ENCODE measurements at regions not wholly inside any gene's neighbourhood (a gene's known extent, or its start where the extent isn't known, plus 50 kb on each side); places are given as distances from the start of the nearest gene placed in this dataset.

DNA sequence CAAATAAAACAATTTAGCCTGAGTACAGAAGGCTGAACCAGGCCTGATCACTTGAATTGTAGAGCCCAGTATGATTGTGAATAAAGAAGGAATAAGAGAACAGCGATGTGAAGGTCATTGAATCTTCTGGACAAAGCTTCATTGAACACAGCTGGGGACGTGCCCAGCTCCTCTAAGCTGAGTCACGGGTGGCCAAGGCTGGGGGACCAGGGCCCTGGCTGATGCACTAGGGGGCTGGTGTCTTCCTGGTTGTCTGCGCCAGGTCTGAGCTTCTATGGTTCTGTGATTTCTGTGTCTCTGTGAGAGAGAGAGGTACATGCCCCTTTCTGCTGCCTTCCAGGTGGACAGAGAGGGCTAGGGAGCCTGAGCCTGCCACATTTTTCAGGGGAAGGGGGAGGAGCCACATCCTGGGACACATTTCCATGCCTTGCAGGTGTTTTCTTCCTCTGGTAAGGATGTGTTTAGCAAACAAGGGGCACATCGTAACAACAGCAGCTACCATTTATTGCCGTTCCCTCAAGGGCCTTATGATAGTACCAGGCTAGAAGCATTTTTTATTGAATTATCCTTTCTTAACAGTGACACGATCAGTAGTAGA is 135.7 kb downstream of the C11orf91 start:
- peaks cover 94% of the 10 kb centered on the region for H3K36me3 ChIP-seq (ENCODE audit: insufficient read depth, low read length)
- no peak overlapping the region for H3K4me2 ChIP-seq (ENCODE audit: low read length)
- H3K27ac ChIP-seq (ENCODE audit: low read depth, low read length, poor library complexity, severe bottlenecking), result no peak overlapping the region
- H3K4me1 ChIP-seq (ENCODE audit: insufficient read depth, low read length, poor library complexity, severe bottlenecking), result no peaks in the 10 kb centered on the region
- H3K79me2 ChIP-seq (ENCODE audit: insufficient read depth, low read depth, low read length), result no peaks in the 10 kb centered on the region
- no peak for DNase-seq (ENCODE audit: low spot score)
- intact Hi-C loops (cut with micrococcal nuclease; ENCODE audit: unreplicated experiment), result no loop called here
- H3K9me2 ChIP-seq (ENCODE audit: insufficient read depth, low read length), result no peaks in the 10 kb centered on the region
- no peak overlapping the region for H3K4me3 ChIP-seq (ENCODE audit: low read depth, low read length, poor library complexity, severe bottlenecking)
- no TSS peak for BruUV-seq (replicated peaks)
- CTCF ChIA-PET (ENCODE audit: unreplicated experiment), result no interaction called here
- H2AFZ ChIP-seq (ENCODE audit: low read length), result no peak overlapping the region
- no peaks in the 10 kb centered on the region for H4K20me1 ChIP-seq (ENCODE audit: insufficient read depth, low read length)
- TF ChIP-seq CTCF (conservative IDR thresholded peaks at IDR 0.05; ENCODE audit: low read length) (no peak), EZH2phosphoT487 (IDR thresholded peaks at IDR 0.05; ENCODE audit: borderline replicate concordance, low read depth, low read length) (no peak)
- POLR2A ChIA-PET, result interaction anchor here (0.5 to 1.0 kb wide), 2 partner anchors 169 to 275 kb away, joined by 3 read pairs; no protein-coding TSS in a partner anchor
- H3K9me3 ChIP-seq (ENCODE audit: low read length), result no peaks in the 10 kb centered on the region

DNA sequence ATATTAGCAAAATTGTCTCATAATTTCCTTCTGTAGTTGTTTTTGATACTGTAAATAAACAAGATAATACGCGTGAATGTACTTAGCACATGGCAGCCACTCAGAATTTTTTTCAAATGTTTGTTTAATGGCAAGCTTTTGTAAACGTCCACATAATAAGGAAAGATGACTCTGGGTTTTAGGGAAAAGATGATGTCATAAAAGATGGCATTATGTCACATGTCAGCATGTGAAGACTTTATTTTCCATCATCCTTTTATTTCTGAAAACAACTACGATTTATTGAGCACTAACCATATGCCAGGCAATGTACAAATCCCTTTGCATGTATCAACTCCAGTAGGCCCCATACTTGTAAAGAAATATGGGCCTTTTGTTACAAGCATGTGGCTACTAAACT is 139.9 kb downstream of the C11orf91 start:
- no peak overlapping the region for H3K4me3 ChIP-seq (ENCODE audit: low read depth, low read length, poor library complexity, severe bottlenecking)
- ChIA-PET POLR2A (no interaction called here), CTCF (ENCODE audit: unreplicated experiment) (no interaction called here)
- no peaks in the 10 kb centered on the region for H3K79me2 ChIP-seq (ENCODE audit: insufficient read depth, low read depth, low read length)
- H3K27ac ChIP-seq (ENCODE audit: low read depth, low read length, poor library complexity, severe bottlenecking), result no peak overlapping the region
- DNase-seq (ENCODE audit: low spot score), result no peak
- no TSS peak for BruUV-seq (replicated peaks)
- H3K36me3 ChIP-seq (ENCODE audit: insufficient read depth, low read length), result peaks cover 76% of the 10 kb centered on the region
- no peak overlapping the region for H2AFZ ChIP-seq (ENCODE audit: low read length)
- TF ChIP-seq CTCF (conservative IDR thresholded peaks at IDR 0.05; ENCODE audit: low read length) (no peak), EZH2phosphoT487 (IDR thresholded peaks at IDR 0.05; ENCODE audit: borderline replicate concordance, low read depth, low read length) (no peak)
- no peaks in the 10 kb centered on the region for H4K20me1 ChIP-seq (ENCODE audit: insufficient read depth, low read length)
- H3K4me1 ChIP-seq (ENCODE audit: insufficient read depth, low read length, poor library complexity, severe bottlenecking), result no peaks in the 10 kb centered on the region
- H3K9me3 ChIP-seq (ENCODE audit: low read length), result no peaks in the 10 kb centered on the region
- intact Hi-C loops (cut with micrococcal nuclease; ENCODE audit: unreplicated experiment), result no loop called here
- no peak overlapping the region for H3K4me2 ChIP-seq (ENCODE audit: low read length)
- no peaks in the 10 kb centered on the region for H3K9me2 ChIP-seq (ENCODE audit: insufficient read depth, low read length)

- Histone ChIP-seq H2AFZ (ENCODE audit: low read length) (no peak overlapping the region), H3K4me3 (ENCODE audit: low read depth, low read length, poor library complexity, severe bottlenecking) (no peak overlapping the region), H3K9me3 (ENCODE audit: low read length) (no peaks in the 10 kb centered on the region), H3K27ac (ENCODE audit: low read depth, low read length, poor library complexity, severe bottlenecking) (no peak overlapping the region), H3K4me1 (ENCODE audit: insufficient read depth, low read length, poor library complexity, severe bottlenecking) (no peaks in the 10 kb centered on the region), H3K79me2 (ENCODE audit: insufficient read depth, low read depth, low read length) (no peaks in the 10 kb centered on the region), H3K4me2 (ENCODE audit: low read length) (no peak overlapping the region), H4K20me1 (ENCODE audit: insufficient read depth, low read length) (no peaks in the 10 kb centered on the region), H3K9me2 (ENCODE audit: insufficient read depth, low read length) (no peaks in the 10 kb centered on the region), H3K36me3 (ENCODE audit: insufficient read depth, low read length) (peaks cover 77% of the 10 kb centered on the region)
- BruUV-seq (replicated peaks), result no TSS peak
- intact Hi-C loops (cut with micrococcal nuclease; ENCODE audit: unreplicated experiment), result loop anchor here (10.0 kb wide), 1 partner anchor 55 kb away; no protein-coding TSS in a partner anchor
- DNase-seq (ENCODE audit: low spot score), result no peak
- POLR2A ChIA-PET, result no interaction called here
- CTCF ChIA-PET (ENCODE audit: unreplicated experiment), result no interaction called here
- TF ChIP-seq EZH2phosphoT487 (IDR thresholded peaks at IDR 0.05; ENCODE audit: borderline replicate concordance, low read depth, low read length) (no peak), CTCF (conservative IDR thresholded peaks at IDR 0.05; ENCODE audit: low read length) (no peak)
These were observed 141.1 kb downstream of the C11orf91 start for GRCh38 chr11:33559567-33559966.

All from OCI-LY7 (cell line).